ENCODE measurements at regions not wholly inside any gene's neighbourhood (a gene's known extent, or its start where the extent isn't known, plus 50 kb on each side); places are given as distances from the start of the nearest gene placed in this dataset.

DNA sequence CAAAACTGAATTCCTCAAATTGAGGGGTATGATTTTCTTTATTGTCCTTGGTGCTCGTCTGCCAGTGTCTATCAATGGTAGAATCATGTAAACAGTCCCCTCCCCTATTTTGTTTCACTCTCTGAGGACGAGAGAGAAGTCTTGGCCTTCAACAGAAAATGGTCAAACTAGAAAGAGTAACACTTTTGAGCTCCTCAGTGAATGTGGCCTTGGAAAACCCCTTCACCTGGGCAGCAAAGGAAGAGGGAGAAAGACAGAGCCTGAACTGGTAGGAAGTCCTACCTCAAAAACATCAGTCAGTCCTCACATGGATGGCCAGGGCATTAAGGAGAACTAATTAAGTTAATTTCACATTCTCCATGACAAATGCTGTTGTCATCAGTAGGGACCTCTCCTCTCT is 86.1 kb upstream of the TOP3B start:
- TF ChIP-seq, protein P1, sequence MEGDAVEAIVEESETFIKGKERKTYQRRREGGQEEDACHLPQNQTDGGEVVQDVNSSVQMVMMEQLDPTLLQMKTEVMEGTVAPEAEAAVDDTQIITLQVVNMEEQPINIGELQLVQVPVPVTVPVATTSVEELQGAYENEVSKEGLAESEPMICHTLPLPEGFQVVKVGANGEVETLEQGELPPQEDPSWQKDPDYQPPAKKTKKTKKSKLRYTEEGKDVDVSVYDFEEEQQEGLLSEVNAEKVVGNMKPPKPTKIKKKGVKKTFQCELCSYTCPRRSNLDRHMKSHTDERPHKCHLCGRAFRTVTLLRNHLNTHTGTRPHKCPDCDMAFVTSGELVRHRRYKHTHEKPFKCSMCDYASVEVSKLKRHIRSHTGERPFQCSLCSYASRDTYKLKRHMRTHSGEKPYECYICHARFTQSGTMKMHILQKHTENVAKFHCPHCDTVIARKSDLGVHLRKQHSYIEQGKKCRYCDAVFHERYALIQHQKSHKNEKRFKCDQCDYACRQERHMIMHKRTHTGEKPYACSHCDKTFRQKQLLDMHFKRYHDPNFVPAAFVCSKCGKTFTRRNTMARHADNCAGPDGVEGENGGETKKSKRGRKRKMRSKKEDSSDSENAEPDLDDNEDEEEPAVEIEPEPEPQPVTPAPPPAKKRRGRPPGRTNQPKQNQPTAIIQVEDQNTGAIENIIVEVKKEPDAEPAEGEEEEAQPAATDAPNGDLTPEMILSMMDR (IDR thresholded peaks at IDR 0.05): no peak
- no peak for TF ChIP-seq POLR2A (IDR thresholded peaks at IDR 0.05)

Measured in lower leg skin (tissue), 3 donors.